Activated CD4-positive, alpha-beta T cell treated with anti-CD3 and anti-CD28 coated beads, Interleukin-10, Interleukin-2, amounts not matched to agents 100 ng/mL and 50 ng/mL, durations not matched to agents 16 hours and 8 hours (primary cell): ENCODE measurements at regions not wholly inside any gene's neighbourhood (a gene's known extent, or its start where the extent isn't known, plus 50 kb on each side); places are given as distances from the start of the nearest gene placed in this dataset.
A peak's percentile ranks its signal among the peaks of the same experiment; 100 is the strongest.
"Not testable (repeated sequence)": the region's sequence is repeated elsewhere in the genome, so short reads cannot be mapped to it uniquely, and the experiment has no call there.

Experiments
- DNase-seq: peaks from one replicate; pipeline ENCODE4 v3.0.0-alpha.2; 2020

DNA sequence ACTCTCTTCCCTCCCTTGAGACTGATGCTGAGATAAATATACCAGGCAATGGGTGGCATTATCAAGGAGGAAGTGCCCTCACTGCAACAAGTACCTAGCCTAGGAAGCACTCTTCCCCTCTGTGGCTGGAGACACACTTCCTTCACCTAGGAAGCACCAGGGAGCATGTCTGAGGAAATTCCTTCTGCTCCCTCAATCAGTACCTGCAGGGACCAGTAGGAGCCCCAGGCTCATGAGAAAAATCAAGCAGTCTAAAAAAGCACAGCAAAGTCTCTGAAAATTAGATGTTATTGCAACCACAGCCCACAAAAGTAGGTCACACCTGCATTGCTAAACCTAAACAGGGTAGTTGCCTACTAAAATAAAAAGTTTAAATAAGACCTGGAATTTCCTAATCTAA, 78.2 kb upstream of the TRPM1 start:
- DNase-seq: no peak

DNA sequence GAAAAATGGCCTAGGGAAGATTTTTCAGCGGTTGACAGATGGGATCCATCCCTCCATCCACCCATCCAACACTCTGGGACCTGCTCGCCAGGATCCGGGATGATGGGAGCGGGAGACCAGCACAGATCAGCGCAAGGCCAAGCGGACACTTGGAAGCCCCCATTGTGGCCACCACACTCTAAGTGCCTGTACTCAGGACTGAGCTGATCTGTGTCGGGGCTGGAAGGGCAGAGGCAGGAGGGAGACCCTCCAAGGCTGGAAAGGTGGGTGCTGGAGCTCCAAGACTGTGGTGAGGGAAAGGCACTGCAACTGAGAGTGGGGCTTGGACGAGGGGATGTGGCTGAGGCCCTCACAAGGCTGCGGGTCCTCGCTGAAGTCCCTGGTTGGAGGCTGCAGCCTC, 91.8 kb upstream of the TRPM1 start:
- DNase-seq: no peak

DNA sequence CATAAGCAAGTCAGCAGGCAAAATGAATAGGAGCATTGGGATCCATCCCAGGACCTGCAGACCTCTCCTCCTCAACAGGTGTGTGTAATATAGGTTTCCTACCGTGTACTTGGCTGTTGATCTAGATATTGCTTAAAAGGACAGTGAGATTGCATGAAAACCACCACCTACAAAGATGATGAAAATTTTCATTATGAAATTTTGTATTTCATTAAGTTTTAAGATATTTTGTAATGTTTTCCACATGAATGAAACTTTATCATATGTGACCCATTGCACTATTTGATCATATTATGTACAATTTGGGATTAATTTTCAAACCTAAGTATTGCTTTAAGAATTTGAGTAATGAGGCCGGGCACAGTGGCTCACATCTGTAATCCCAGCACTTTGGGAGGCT, 94.3 kb upstream of the TRPM1 start:
- DNase-seq: no peak

DNA sequence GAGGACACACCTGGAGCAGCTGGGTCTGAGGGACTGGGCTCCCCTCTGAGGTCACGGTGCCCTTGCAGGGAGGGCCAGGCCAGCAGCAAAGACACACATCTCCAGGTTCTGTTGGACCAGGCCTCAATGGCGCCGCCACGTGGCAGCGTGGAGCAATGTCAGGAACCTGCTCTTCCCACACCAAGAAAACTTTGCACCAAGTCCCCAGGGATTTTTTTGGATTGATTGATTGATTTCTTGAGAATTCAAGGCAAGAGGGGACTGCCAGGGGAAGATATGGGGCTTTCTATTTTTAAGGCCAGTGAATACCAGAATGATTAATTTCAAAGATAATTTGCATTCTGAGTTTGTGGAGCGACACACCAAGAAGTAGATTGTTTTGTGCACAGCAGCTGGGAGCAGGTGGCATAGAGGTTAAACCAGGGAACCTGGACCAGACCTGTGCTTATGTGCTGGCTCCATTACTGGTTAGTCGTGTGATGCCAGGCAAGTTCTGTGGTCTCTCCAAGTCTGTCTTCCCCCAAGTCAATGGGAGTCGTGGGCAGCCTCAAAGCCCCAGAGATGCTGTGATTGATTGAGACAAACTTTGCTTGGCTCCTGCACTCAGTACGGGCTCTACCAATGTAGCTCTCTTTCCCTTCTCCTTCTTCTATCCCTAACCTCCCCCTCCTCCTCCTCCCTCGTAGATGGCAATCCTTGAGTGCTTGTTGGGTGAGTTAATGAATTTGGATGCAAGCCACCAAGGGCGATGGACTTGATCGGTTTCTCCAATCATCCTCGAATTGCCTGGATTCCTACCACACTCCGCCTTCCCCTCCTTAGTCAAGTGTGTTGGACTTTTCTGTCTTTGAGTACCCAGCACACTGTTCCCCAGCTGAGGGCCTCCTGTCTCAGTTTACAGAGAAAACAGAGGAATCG, 96.2 kb upstream of the TRPM1 start:
- peak; percentile 47 for DNase-seq

GRCh38 chr15:31200735-31201151, 99.2 kb upstream of the TRPM1 start:
- DNase-seq: peak; percentile 49

GRCh38 chr15:31202953-31203352, 101.4 kb upstream of the TRPM1 start:
- no peak for DNase-seq

DNA sequence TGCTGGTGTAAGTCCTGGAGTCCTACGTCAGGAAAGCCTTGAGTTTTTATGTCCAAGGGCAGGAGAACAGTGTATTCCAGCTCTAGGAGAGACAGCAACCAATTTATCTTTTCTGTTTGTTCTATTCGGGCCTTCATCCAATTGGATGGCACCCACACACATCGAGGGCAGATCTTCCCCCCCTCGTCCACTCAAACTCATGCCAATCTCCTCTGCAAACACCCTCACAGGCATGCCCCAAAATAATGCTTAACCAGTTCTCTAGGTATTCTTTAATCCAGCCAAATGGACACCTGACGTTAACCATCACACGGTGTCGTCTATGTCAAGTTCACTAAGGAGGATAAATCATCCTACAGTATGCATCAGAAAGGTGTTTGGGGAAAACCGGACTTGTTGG, 102.5 kb upstream of the TRPM1 start:
- no peak for DNase-seq

DNA sequence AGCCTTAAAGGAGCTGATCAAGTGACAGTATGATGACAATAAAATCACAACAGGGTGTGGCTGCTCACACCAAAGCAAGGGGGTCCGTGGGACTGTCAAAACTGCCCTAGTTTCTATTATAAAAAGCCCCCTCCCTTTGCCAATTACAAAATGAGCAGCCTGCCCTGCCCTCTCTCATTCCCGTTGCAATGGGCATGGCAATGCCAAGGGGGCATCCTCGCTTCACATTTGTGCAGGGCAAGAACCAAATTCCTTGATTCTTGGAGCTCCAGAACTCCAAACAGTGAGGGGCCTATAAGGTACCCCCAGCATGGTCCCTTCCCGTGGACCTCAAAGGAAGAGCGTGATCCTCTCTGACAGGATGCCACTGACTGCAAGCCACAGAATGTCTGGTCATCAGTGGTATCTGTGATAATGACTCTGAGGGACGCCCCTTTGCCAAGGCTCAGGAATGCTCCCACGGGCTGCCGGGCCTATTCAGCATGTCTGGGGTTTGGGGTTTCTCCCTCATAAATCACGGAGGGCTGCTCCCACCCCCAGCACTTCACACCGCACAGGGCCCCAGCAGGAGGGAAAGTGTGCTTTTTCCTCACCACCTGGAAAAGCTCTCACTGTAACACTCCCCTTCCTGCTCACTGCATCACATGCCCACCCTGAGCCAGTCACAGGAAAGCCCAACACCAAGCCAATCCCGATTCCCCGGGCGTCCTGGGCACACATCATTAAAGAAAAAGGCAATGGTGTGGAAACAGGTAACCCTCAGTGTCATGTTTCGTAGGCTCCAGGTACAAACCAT, 105.1 kb upstream of the TRPM1 start:
- DNase-seq: no peak

DNA sequence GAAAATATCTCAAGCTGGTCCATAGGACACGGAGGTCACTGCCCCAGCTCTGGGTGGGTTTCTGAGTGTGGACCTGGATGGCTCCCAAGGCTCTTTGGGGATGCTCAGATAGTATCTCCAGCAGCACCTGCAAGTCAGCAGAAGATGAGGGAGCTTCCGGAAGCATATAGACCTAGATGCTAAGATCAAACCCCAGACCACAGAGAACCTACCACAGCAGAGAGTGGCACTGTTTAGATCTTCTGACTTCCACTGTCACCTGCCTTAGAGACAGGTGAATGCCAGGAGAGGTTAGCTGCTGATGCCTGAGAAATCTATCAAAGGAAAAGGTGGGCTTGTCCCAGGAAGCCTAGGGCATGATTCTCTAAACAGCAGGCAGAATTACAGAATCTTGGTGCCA, 105.7 kb upstream of the TRPM1 start:
- DNase-seq: no peak

DNA sequence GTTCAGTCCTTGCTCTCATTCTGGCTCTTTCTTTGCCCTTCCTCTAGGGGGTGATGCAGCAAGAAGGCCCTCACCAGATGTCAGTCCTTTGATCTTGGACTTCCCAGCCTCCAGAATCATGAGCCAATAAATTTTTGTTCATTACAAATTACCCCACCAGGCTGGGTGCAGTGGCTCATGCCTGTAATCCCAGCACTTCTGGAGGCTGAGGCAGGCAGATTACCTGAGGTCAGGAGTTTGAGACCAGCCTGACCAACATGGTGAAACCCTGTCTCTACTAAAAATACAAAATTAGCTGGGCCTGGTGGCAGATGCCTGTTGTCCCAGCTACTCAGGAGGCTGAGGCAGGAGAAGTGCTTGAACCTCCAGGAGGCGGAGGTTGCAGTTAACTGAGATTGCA, 106.3 kb upstream of the TRPM1 start:
- DNase-seq: not testable (repeated sequence)

GRCh38 chr15:31208817-31209216, 107.3 kb upstream of the TRPM1 start:
- DNase-seq: no peak

- DNase-seq: no peak
Measured at GRCh38 chr15:31211353-31211752, 109.8 kb upstream of the TRPM1 start.

- no peak for DNase-seq
Measured at GRCh38 chr15:31212326-31213080, 111.0 kb upstream of the TRPM1 start.

- no peak for DNase-seq
Measured at GRCh38 chr15:31214158-31214863, 112.3 kb upstream of the KLF13 start.

DNA sequence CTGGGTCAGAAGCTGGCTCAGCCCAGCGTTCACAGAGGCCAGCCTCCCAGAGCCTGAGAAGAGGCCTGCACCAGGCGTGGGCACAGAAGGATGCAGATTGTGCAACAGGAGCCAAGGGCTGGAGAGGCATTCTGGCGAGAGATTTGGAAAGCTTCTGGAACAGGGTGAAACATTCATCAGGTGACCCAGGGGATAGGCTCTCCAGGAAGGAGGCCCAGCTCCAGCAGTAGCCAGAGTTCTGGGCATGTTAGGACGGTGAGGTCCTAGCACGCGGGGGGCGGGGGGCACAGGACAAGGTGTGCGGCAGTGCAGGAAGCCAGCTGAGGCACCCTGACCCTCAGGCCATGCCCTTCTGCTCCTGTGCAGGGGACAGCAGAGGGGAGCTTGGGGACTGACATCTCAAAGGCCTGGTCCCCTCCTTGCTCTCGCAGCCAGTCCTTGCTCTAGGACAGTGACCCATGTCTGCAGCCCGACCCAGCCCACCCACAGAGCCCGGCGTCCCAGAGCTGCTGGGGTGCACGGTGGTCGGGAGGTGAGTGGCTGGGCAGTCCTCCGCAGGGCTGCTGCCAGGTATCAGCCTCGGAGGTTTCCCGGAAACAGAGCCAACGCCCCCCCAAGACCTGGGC, 111.7 kb upstream of the KLF13 start:
- DNase-seq: no peak

GRCh38 chr15:31215490-31216214, 111.0 kb upstream of the KLF13 start:
- peak; percentile 87 for DNase-seq

DNA sequence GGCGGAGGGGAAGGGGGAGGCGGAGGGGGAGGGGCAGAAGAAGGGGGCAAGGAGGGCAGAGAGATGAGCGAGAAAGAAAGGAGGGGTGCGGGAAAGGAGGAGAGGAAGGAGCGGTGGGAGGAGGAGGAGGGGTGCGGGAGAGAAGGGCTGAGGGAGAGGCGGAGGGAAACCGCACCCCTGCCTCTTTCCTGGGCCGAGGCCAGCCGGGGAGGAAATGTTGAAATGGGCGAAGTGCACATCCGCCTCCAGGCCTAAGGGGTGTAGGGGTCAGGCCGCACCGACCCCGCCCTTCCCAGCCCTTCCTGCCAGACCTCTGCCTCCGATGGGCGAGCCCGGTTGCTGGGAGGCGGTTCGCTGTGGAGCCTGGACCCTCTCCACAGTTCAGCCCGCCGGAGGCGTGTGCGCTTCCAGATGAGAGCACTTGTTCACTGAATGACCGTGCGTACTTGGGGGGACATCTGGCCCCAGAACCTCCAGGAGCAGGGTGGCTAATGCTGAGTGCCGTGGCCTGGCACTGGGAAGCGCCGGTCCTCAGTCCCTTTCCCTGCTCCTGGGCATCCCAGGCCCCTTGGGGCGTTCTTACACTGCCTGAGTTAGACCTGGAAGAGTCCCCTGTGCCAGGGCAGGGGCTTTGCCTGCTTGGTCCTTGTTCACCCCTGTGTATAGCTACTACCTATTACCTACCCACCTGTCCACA, 110.3 kb upstream of the KLF13 start:
- peak; percentile 72 for DNase-seq

DNA sequence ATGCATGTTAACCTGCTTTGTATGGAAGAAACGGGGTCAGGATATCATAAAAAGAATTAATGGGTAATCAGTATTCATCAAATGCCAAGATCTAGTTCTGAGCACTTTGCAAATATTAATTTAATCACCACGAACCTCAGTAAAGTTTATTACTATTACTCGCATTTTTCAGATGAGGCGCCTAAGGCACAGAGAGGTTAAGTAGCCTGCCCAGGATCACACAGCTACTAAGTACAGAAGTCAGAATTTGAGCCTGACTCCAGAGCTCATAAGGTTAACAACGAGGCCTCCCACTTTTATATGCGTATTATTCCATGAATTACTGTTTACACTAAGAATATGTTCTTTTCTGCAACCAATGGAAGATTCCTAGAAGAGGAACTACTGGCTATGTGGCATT, 109.6 kb upstream of the KLF13 start:
- DNase-seq: no peak

DNA sequence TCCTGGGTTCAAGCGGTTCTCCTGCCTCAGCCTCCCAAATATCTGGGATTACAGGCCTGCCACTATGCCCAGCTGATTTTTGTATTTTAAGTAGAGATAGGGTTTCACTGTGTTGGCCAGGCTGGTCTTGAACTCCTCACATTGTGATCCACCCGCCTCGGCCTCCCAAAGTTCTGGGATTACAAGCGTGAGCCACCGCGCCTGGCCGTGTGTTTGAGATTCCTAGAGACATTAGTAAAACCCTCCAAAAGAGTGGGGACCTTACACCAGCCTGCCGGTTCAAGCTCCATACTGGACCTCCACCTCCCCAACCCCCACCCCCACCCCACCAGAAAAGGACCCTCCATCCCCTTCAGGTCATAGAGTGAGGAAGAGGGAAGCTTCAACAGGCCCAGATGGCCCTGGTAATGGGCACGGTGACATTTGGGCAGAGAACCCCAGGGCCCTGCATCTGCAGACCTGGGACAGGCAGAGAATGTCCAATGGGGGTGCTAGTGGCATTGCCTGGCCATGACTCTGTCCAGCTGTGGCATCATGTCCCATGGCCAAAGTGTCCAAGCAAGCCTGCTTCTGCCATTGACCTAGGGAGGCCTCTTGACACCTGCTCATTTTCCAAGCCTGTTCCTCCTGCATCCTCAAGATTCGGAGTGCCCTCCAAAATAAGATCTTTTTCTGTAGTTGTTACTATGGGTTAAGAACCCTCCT, 108.9 kb upstream of the KLF13 start:
- no peak for DNase-seq

GRCh38 chr15:31219221-31219620, 107.4 kb upstream of the KLF13 start:
- no peak for DNase-seq
